H1 (cell line): ENCODE measurements at regions not wholly inside any gene's neighbourhood (a gene's known extent, or its start where the extent isn't known, plus 50 kb on each side); places are given as distances from the start of the nearest gene placed in this dataset.

ENCODE experiments used
- CTCF ChIP-seq, 3 experiments: IDR thresholded peaks; 1 replicate in 2 of 3; 2 replicates in 1 of 3; pipeline versions ENCODE4 v1.5.1 to v1.6.1; 2011; ENCODE audit warnings: low read length in 3 of 3, mild to moderate bottlenecking in 3 of 3, inconsistent platforms in 2 of 3, low read depth in 1 of 3, moderate library complexity in 1 of 3; ENCODE audit not compliant: insufficient read depth in 1 of 3; ENCODE audit errors: control extremely low read depth in 1 of 3
- EP300 ChIP-seq, 2 experiments: IDR thresholded peaks; 1 replicate in 1 of 2; 2 replicates in 1 of 2; pipeline ENCODE4 v1.6.1; 2011 to 2012; ENCODE audit warnings: low read depth in 2 of 2, low read length in 2 of 2, mild to moderate bottlenecking in 2 of 2, borderline replicate concordance in 1 of 2, inconsistent platforms in 1 of 2, moderate library complexity in 1 of 2
- EZH2 ChIP-seq: fragments of 200-600 bp; sonication (generic); IDR thresholded peaks from 2 replicates; pipeline ENCODE4 v1.7.1; 2012; ENCODE audit warnings: low read depth, mild to moderate bottlenecking, moderate library complexity, low read length, inconsistent platforms; ENCODE audit not compliant: severe bottlenecking
- NRF1 ChIP-seq: IDR thresholded peaks from 2 replicates; pipeline ENCODE4 v1.6.1; 2011; ENCODE audit warnings: mild to moderate bottlenecking, low read depth, low read length, improper control_type of control experiment
- POLR2A ChIP-seq, 2 experiments: IDR thresholded peaks; 1 replicate in 1 of 2; 2 replicates in 1 of 2; pipeline ENCODE4 v1.6.1; 2011; ENCODE audit warnings: low read depth in 2 of 2, low read length in 2 of 2, mild to moderate bottlenecking in 2 of 2; ENCODE audit errors: control extremely low read depth in 1 of 2
- POLR2AphosphoS5 ChIP-seq: IDR thresholded peaks from 2 replicates; pipeline ENCODE4 v1.6.1; 2011; ENCODE audit warnings: low read depth, low read length
- ZNF274 ChIP-seq: IDR thresholded peaks from 2 replicates; pipeline ENCODE4 v1.7.0; 2012; ENCODE audit warnings: low read length, borderline replicate concordance; ENCODE audit errors: extremely low read depth

- TF ChIP-seq EZH2 (no peak), POLR2AphosphoS5 (no peak), NRF1 (no peak), CTCF (IDR thresholded peaks at IDR 0.05; ENCODE audit: control extremely low read depth in 1 of 3, insufficient read depth in 1 of 3, low read depth in 1 of 3, low read length in 3 of 3) (no peak), ZNF274 (no peak), POLR2A (IDR thresholded peaks at IDR 0.05; ENCODE audit: control extremely low read depth in 1 of 2, low read depth in 2 of 2, low read length in 2 of 2) (no peak), EP300 (IDR thresholded peaks at IDR 0.05; ENCODE audit: borderline replicate concordance in 1 of 2, low read depth in 2 of 2, low read length in 2 of 2) (no peak)
Measured at GRCh38 chr2:204089105-204089504, 152.5 kb downstream of the ICOS start.
